ENCODE measurements at regions not wholly inside any gene's neighbourhood (a gene's known extent, or its start where the extent isn't known, plus 50 kb on each side); places are given as distances from the start of the nearest gene placed in this dataset.
"Not testable (repeated sequence)": the region's sequence is repeated elsewhere in the genome, so short reads cannot be mapped to it uniquely, and the experiment has no call there.

- H2AK5ac ChIP-seq (ENCODE audit: low read depth, low read length); DNase-seq; H3K27ac ChIP-seq (ENCODE audit: insufficient read depth, low read length); H4K5ac ChIP-seq (ENCODE audit: low read depth, low read length); H3K79me1 ChIP-seq (ENCODE audit: low read depth in 1 of 2, low read length in 2 of 2); H3K14ac ChIP-seq (replicated peaks; ENCODE audit: low read depth, low read length); H3K18ac ChIP-seq (ENCODE audit: low read depth, low read length); H4K91ac ChIP-seq (ENCODE audit: insufficient read depth, low read depth, low read length); H2BK5ac ChIP-seq (ENCODE audit: low read depth, low read length, poor library complexity, severe bottlenecking); H2AK9ac ChIP-seq (replicated peaks; ENCODE audit: low read depth, low read length, poor library complexity); H3K23ac ChIP-seq (ENCODE audit: low read depth, low read length); POLR2A ChIA-PET (ENCODE audit: unreplicated experiment); H3K4me3 ChIP-seq (ENCODE audit: insufficient read depth, low read depth, low read length); H3K4me1 ChIP-seq (ENCODE audit: control insufficient read depth, insufficient read depth, low read length); H3K9me1 ChIP-seq (ENCODE audit: insufficient read depth, low read length); H2BK20ac ChIP-seq (ENCODE audit: low read depth, low read length); intact Hi-C loops (cut with micrococcal nuclease); H3K4ac ChIP-seq (ENCODE audit: low read depth, low read length); BruUV-seq (replicated peaks); dilution Hi-C loops (cut with HindIII; ENCODE audit: low sequenced_read_pairs, unreplicated experiment); in situ Hi-C loops (cut with MboI; ENCODE audit: low sequenced_read_pairs); H3K36me3 ChIP-seq (ENCODE audit: control insufficient read depth, insufficient read depth, low read length); H3K27me3 ChIP-seq (ENCODE audit: control insufficient read depth, insufficient read depth, low read length); H3K9me3 ChIP-seq (ENCODE audit: control insufficient read depth, insufficient read depth, low read length); H3K9ac ChIP-seq (ENCODE audit: low read depth, low read length); H4K20me1 ChIP-seq (ENCODE audit: insufficient read depth, low read length); H4K8ac ChIP-seq (ENCODE audit: low read depth in 2 of 2, low read length in 2 of 2); H2BK15ac ChIP-seq (ENCODE audit: low read depth, low read length); CTCF ChIA-PET; H2AFZ ChIP-seq (replicated peaks; ENCODE audit: low read length, poor library complexity); H3K56ac ChIP-seq (ENCODE audit: extremely low read depth, insufficient read depth, low read length); H2BK120ac ChIP-seq (ENCODE audit: low read depth, low read length); H3K4me2 ChIP-seq (ENCODE audit: low read depth, low read length): not testable (repeated sequence)
- WGBS, 2 experiments (ENCODE audit: extremely low coverage in 2 of 2, insufficient read length in 1 of 2) = no CpG with 5 or more reads among the region's 30 CpGs
- ATAC-seq (ENCODE audit: low read depth) = peak; percentile 59
Observed at GRCh38 chr21:5060364-5061083, 5460.9 kb upstream of the TPTE start.

GRCh38 chr21:5064581-5065142 is 5456.7 kb upstream of the TPTE start:
- H2AK5ac ChIP-seq (ENCODE audit: low read depth, low read length); H4K91ac ChIP-seq (ENCODE audit: insufficient read depth, low read depth, low read length); in situ Hi-C loops (cut with MboI; ENCODE audit: low sequenced_read_pairs); H3K9me1 ChIP-seq (ENCODE audit: insufficient read depth, low read length); H3K9me3 ChIP-seq (ENCODE audit: control insufficient read depth, insufficient read depth, low read length); intact Hi-C loops (cut with micrococcal nuclease); H3K27ac ChIP-seq (ENCODE audit: insufficient read depth, low read length); dilution Hi-C loops (cut with HindIII; ENCODE audit: low sequenced_read_pairs, unreplicated experiment); BruUV-seq (replicated peaks); H2BK20ac ChIP-seq (ENCODE audit: low read depth, low read length); H3K23ac ChIP-seq (ENCODE audit: low read depth, low read length); H3K14ac ChIP-seq (replicated peaks; ENCODE audit: low read depth, low read length); CTCF ChIA-PET; H4K8ac ChIP-seq (ENCODE audit: low read depth in 2 of 2, low read length in 2 of 2); POLR2A ChIA-PET (ENCODE audit: unreplicated experiment); DNase-seq; H2AFZ ChIP-seq (replicated peaks; ENCODE audit: low read length, poor library complexity); H3K18ac ChIP-seq (ENCODE audit: low read depth, low read length); H4K20me1 ChIP-seq (ENCODE audit: insufficient read depth, low read length); H4K5ac ChIP-seq (ENCODE audit: low read depth, low read length); H3K36me3 ChIP-seq (ENCODE audit: control insufficient read depth, insufficient read depth, low read length); H2BK5ac ChIP-seq (ENCODE audit: low read depth, low read length, poor library complexity, severe bottlenecking); H3K79me1 ChIP-seq (ENCODE audit: low read depth in 1 of 2, low read length in 2 of 2); H3K4ac ChIP-seq (ENCODE audit: low read depth, low read length); H2BK15ac ChIP-seq (ENCODE audit: low read depth, low read length); H3K4me1 ChIP-seq (ENCODE audit: control insufficient read depth, insufficient read depth, low read length); ATAC-seq (ENCODE audit: low read depth); H3K56ac ChIP-seq (ENCODE audit: extremely low read depth, insufficient read depth, low read length); H2BK120ac ChIP-seq (ENCODE audit: low read depth, low read length); H3K4me3 ChIP-seq (ENCODE audit: insufficient read depth, low read depth, low read length); H3K4me2 ChIP-seq (ENCODE audit: low read depth, low read length); H3K27me3 ChIP-seq (ENCODE audit: control insufficient read depth, insufficient read depth, low read length); H2AK9ac ChIP-seq (replicated peaks; ENCODE audit: low read depth, low read length, poor library complexity); H3K9ac ChIP-seq (ENCODE audit: low read depth, low read length): not testable (repeated sequence)
- no CpG with 5 or more reads among the region's 25 CpGs for WGBS, 2 experiments (ENCODE audit: extremely low coverage in 2 of 2, insufficient read length in 1 of 2)

All from IMR-90 (cell line).